Endodermal cell (in vitro differentiated cells): ENCODE measurements at regions not wholly inside any gene's neighbourhood (a gene's known extent, or its start where the extent isn't known, plus 50 kb on each side); places are given as distances from the start of the nearest gene placed in this dataset.

Source experiments
- DNase-seq: peaks from one replicate; pipeline ENCODE4 v3.0.0-alpha.2; 2017
- H3K27ac ChIP-seq: 2 replicates; pipeline ENCODE4 v1.5.1; 2013; ENCODE audit warnings: mild to moderate bottlenecking, low read depth, low read length, moderate library complexity
- H3K27me3 ChIP-seq: 2 replicates; pipeline ENCODE4 v1.6.1; 2013; ENCODE audit warnings: mild to moderate bottlenecking, low read length, moderate library complexity; ENCODE audit not compliant: insufficient read depth, control insufficient read depth, poor library complexity, severe bottlenecking
- H3K36me3 ChIP-seq: 2 replicates; pipeline ENCODE4 v1.7.0; 2013; ENCODE audit warnings: mild to moderate bottlenecking, low read length, moderate library complexity; ENCODE audit not compliant: control insufficient read depth, insufficient read depth
- H3K4me1 ChIP-seq: one replicate; pipeline ENCODE4 v1.7.0; 2013; ENCODE audit warnings: low read length; ENCODE audit not compliant: control insufficient read depth, insufficient read depth
- H3K4me3 ChIP-seq: 2 replicates; pipeline ENCODE4 v1.5.1; 2013; ENCODE audit warnings: mild to moderate bottlenecking, low read length, moderate library complexity
- H3K9ac ChIP-seq: 2 replicates; pipeline ENCODE4 v1.6.1; 2013; ENCODE audit warnings: mild to moderate bottlenecking, low read length, moderate library complexity; ENCODE audit not compliant: poor library complexity, severe bottlenecking; ENCODE audit errors: extremely low read depth
- H3K9me3 ChIP-seq: 2 replicates; pipeline ENCODE4 v1.6.1; 2013; ENCODE audit warnings: mild to moderate bottlenecking, low read length, moderate library complexity; ENCODE audit not compliant: control insufficient read depth
- H3K27ac Mint-ChIP-seq: 2 replicates; pipeline ENCODE4 v1.8.0; 2020; ENCODE audit warnings: mixed read lengths
- H3K27me3 Mint-ChIP-seq: 2 replicates; pipeline ENCODE4 v1.8.0; 2021; ENCODE audit warnings: mild to moderate bottlenecking, mixed read lengths; ENCODE audit not compliant: insufficient read depth
- H3K36me3 Mint-ChIP-seq: 2 replicates; pipeline ENCODE4 v1.8.0; 2020; ENCODE audit warnings: low read depth, mixed read lengths
- H3K4me1 Mint-ChIP-seq: 2 replicates; pipeline ENCODE4 v1.8.0; 2020; ENCODE audit warnings: mixed read lengths
- H3K4me3 Mint-ChIP-seq: 2 replicates; pipeline ENCODE4 v1.8.0; 2020; ENCODE audit warnings: mild to moderate bottlenecking, moderate library complexity, mixed read lengths
- H3K9me3 Mint-ChIP-seq: 2 replicates; pipeline ENCODE4 v1.8.0; 2020; ENCODE audit warnings: mild to moderate bottlenecking, mixed read lengths
- WGBS, 2 experiments: methylation state at CpG; one replicate each; pipeline versions ENCODE4 v1.1.5 to v1.1.7; 2013; ENCODE audit warnings: missing lambda C conversion rate in 2 of 2, mixed read lengths in 1 of 2; ENCODE audit not compliant: insufficient coverage in 1 of 2, insufficient read length in 1 of 2; 5-methylcytosine and 5-hydroxymethylcytosine counted together
- TF ChIP-seq, protein P1 (sequence below): fragments of 200-600 bp; sonication (generic); conservative IDR thresholded peaks from 2 replicates; pipeline ENCODE4 v1.5.0; 2021; ENCODE audit warnings: antibody characterized with exemption, mild to moderate bottlenecking

DNA sequence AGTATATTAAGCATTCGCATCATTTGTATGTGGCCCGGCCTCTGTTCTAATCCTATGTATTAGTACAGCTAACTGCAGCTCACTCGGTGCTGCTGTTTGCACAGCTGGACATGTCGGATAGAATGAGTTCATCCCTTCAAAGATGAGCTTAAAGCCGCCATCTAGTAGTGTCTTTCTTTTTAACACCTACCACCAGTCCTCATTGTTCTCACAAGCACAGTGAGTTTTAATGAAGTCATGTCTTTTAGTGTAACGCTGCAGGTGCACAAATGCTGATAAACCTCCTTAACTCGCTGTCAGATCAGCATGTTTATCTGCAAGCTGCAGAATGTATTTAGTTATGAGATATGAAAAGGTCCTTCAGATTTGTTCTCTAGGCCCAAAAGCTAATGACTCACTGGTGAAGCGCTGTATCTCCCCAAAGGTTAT, 247.5 kb downstream of the MTERF1 start:
- Histone ChIP-seq H3K36me3 (no peaks in the 10 kb centered on the region), H3K27me3 (no peaks in the 10 kb centered on the region), H3K9me3 (no peaks in the 10 kb centered on the region), H3K4me1 (peaks cover 3% of the 10 kb centered on the region), H3K9ac (no peak overlapping the region), H3K4me3 (no peak overlapping the region), H3K27ac (no peak overlapping the region)
- H3K9me3 Mint-ChIP-seq, result no peaks in the 10 kb centered on the region
- H3K36me3 Mint-ChIP-seq, result no peaks in the 10 kb centered on the region
- H3K4me1 Mint-ChIP-seq, result peaks cover 12% of the 10 kb centered on the region
- H3K4me3 Mint-ChIP-seq, result no peak overlapping the region
- TF ChIP-seq, protein P1, sequence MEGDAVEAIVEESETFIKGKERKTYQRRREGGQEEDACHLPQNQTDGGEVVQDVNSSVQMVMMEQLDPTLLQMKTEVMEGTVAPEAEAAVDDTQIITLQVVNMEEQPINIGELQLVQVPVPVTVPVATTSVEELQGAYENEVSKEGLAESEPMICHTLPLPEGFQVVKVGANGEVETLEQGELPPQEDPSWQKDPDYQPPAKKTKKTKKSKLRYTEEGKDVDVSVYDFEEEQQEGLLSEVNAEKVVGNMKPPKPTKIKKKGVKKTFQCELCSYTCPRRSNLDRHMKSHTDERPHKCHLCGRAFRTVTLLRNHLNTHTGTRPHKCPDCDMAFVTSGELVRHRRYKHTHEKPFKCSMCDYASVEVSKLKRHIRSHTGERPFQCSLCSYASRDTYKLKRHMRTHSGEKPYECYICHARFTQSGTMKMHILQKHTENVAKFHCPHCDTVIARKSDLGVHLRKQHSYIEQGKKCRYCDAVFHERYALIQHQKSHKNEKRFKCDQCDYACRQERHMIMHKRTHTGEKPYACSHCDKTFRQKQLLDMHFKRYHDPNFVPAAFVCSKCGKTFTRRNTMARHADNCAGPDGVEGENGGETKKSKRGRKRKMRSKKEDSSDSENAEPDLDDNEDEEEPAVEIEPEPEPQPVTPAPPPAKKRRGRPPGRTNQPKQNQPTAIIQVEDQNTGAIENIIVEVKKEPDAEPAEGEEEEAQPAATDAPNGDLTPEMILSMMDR, result no peak
- WGBS, 2 experiments, result 84 to 90% methylated on average over 6 to 8 of the region's 8 CpGs
- DNase-seq, result no peak
- no peaks in the 10 kb centered on the region for H3K27me3 Mint-ChIP-seq
- no peak overlapping the region for H3K27ac Mint-ChIP-seq

DNA sequence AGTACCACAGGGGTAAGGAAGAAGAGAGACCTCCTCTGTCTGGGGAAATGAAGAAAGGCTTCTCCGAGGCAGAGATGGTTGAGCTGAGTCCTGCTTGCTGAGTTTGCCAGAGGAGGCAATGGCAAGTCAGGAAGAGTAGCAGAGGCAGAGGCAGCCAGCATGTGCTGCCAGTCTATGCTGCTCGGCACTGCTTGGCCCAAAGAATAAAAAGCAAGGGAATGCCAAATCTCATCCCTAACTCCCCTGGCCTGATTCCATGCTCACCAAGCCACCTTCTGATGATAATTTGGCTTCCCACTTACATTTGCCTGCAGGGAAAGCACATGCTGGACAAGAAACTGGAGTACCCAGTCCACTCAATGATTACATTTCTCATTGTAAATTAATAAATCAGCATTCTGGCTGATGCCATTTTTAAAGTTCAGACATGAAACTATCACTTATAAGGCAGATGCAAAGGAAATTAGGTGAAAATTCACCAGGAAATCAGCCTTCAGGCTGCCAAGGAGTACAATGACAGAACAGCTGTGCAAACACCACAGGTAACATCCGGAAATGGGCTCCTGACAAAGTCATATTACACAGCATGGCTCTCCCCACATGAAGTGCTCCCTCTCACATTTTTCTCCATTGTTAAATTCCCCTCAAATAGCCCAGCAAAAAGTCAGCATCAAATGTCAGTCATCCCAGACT, 245.9 kb downstream of the MTERF1 start:
- peaks cover 5% of the 10 kb centered on the region for H3K27me3 ChIP-seq

DNA sequence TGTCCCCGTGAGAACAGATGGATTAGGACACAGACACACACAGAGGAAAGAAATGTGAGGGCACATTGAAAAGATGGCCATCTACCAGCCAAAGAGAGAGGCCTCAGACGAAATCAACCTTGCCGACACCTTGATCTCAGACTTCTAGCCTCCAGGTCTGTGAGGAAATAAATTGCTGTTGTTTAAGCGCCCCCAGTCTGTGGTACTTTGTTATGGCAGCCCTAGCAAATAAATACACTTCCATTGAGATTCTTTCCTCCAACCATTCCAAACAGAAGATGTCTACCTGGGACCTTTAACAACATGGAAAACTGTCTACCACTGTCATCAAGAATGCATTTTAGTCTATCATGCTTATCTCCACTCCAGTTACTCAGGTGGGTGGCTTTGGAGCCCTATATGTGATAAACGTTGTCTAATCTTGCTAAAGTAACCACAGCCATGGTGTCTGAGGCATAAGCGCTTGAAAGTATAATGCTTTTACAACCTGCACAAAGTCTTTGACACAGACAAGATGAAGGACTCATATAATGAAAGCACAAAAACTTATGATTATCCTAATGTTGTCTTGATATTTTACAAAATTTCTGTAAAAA, 244.3 kb downstream of the MTERF1 start:
- no peak overlapping the region for H3K9ac ChIP-seq
- no peak overlapping the region for H3K27ac Mint-ChIP-seq
- peaks cover 5% of the 10 kb centered on the region for H3K27me3 ChIP-seq
- peak; percentile 84 for DNase-seq
- no peaks in the 10 kb centered on the region for H3K36me3 Mint-ChIP-seq
- WGBS, 2 experiments, result 57 to 70% methylated on average over 3 to 6 of the region's 6 CpGs
- peaks cover 3% of the 10 kb centered on the region for H3K4me1 ChIP-seq
- H3K27ac ChIP-seq, result no peak overlapping the region
- H3K9me3 Mint-ChIP-seq, result no peaks in the 10 kb centered on the region
- no peaks in the 10 kb centered on the region for H3K27me3 Mint-ChIP-seq
- H3K36me3 ChIP-seq, result no peaks in the 10 kb centered on the region
- TF ChIP-seq, protein P1, result peak; percentile 85
- peaks cover 17% of the 10 kb centered on the region for H3K4me1 Mint-ChIP-seq
- no peak overlapping the region for H3K4me3 ChIP-seq
- H3K9me3 ChIP-seq, result no peaks in the 10 kb centered on the region
- no peak overlapping the region for H3K4me3 Mint-ChIP-seq

More for the DNA sequence above, 245.9 kb downstream of the MTERF1 start:
- Histone ChIP-seq H3K27ac (no peak overlapping the region), H3K4me1 (peaks cover 3% of the 10 kb centered on the region), H3K36me3 (no peaks in the 10 kb centered on the region), H3K9ac (no peak overlapping the region), H3K9me3 (no peaks in the 10 kb centered on the region), H3K4me3 (no peak overlapping the region)
- DNase-seq, result no peak
- Mint-ChIP-seq H3K36me3 (no peaks in the 10 kb centered on the region), H3K4me3 (no peak overlapping the region), H3K4me1 (peaks cover 13% of the 10 kb centered on the region), H3K9me3 (no peaks in the 10 kb centered on the region), H3K27me3 (no peaks in the 10 kb centered on the region), H3K27ac (no peak overlapping the region)
- TF ChIP-seq, protein P1, result no peak
- WGBS, 2 experiments, result 91 to 95% methylated on average over 3 of the region's 3 CpGs
